IPS DF 6.9 (cell line): ENCODE measurements at regions not wholly inside any gene's neighbourhood (a gene's known extent, or its start where the extent isn't known, plus 50 kb on each side); places are given as distances from the start of the nearest gene placed in this dataset.
"Not testable (repeated sequence)": the region's sequence is repeated elsewhere in the genome, so short reads cannot be mapped to it uniquely, and the experiment has no call there.

Experiments used
- DNase-seq: peaks from one replicate; pipeline ENCODE4 v3.0.0-alpha.2; 2013; ENCODE audit warnings: low read depth, low spot score
- H3K27ac ChIP-seq: one replicate; pipeline ENCODE4 v1.5.1; 2013; ENCODE audit warnings: low read length, control low read depth
- H3K27me3 ChIP-seq: 2 replicates; pipeline ENCODE4 v1.6.1; 2013; ENCODE audit warnings: mild to moderate bottlenecking, low read length; ENCODE audit not compliant: control insufficient read depth, insufficient read depth
- H3K36me3 ChIP-seq: 2 replicates; pipeline ENCODE4 v1.6.1; 2013; ENCODE audit warnings: low read length; ENCODE audit not compliant: control insufficient read depth, insufficient read depth
- H3K4me1 ChIP-seq: 2 replicates; pipeline ENCODE4 v1.6.1; 2013; ENCODE audit warnings: low read length; ENCODE audit not compliant: control insufficient read depth, insufficient read depth
- H3K4me3 ChIP-seq: 2 replicates; pipeline ENCODE4 v1.5.1; 2013; ENCODE audit warnings: mild to moderate bottlenecking, low read length
- H3K9me3 ChIP-seq: 2 replicates; pipeline ENCODE4 v1.6.1; 2013; ENCODE audit warnings: low read length, inconsistent platforms; ENCODE audit not compliant: control insufficient read depth, insufficient read depth
- WGBS: extraction: QIAGEN DNeasy Blood & Tissue Kit; methylation state at CpG from one replicate; pipeline ENCODE4 v1.1.7; 2013; ENCODE audit warnings: mixed read lengths, missing lambda C conversion rate; ENCODE audit not compliant: insufficient read length, insufficient coverage; 5-methylcytosine and 5-hydroxymethylcytosine counted together

DNA sequence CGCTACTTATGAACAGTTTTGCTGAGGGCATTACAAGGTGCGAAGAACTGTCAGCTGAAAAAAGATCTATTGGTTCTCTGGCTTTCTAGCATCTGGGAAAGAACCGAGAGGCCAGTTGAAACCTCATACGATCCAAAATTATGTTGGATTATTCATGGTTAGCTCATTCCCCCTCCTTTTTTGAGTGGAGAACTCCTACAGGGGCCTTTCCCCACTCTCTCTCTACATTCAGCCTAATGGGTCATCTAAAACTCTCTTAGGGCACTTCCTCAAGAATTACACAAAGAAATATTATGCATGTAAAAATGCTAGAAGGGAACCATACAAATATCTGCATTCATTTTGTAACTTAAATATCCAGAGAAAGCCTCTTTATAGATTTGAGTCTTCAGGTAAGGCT is 358.2 kb downstream of the ADGRL2 start:
- no peak overlapping the region for H3K4me3 ChIP-seq
- H3K36me3 ChIP-seq = no peaks in the 10 kb centered on the region
- H3K27me3 ChIP-seq = peaks cover 2% of the 10 kb centered on the region; the same call in 1 of the 2 replicates
- no peak overlapping the region for H3K27ac ChIP-seq
- H3K9me3 ChIP-seq = no peaks in the 10 kb centered on the region
- WGBS = no CpG with 5 or more reads among the region's 4 CpGs
- DNase-seq = no peak
- H3K4me1 ChIP-seq = no peaks in the 10 kb centered on the region

DNA sequence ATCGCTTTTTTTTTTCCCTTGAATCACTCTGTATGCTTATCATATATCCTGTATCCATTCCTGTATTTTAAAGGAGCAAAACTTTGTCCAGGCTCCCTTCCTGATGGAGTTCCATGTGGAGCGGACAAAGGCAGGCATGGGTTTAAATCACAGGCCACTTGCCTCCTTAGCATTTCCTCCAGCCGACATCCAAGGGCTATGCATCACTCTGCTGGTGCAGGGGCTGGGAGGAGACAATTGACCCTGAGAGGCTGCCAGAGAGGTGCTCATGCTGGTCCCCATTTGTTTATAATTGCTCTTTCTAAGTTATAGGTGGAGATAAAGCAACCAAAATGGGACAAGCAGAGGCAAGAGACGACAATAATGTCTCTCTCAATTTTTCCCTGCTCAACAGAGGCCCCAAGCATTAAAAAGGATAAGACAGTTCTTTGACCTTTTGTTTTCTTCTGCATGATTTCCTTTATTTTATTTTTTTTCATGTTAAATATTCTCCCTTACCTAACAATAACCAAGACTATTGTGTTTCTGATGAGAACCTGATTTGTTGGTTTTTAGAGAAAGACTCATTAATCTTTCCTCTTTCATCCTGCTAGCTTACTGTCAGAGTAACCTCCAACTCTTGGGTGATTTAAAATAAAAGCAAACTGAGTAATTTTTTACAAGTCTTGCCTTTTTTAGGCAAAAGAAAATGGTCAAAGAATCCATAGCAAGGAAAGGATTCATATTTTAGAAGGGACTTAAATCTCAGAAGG is 353.7 kb downstream of the ADGRL2 start:
- H3K4me1 ChIP-seq = no peaks in the 10 kb centered on the region
- H3K36me3 ChIP-seq = no peaks in the 10 kb centered on the region
- peaks cover 2% of the 10 kb centered on the region; the same call in 1 of the 2 replicates for H3K27me3 ChIP-seq
- H3K4me3 ChIP-seq = no peak overlapping the region
- H3K27ac ChIP-seq = no peak overlapping the region
- no CpG with 5 or more reads among the region's 4 CpGs for WGBS
- no peaks in the 10 kb centered on the region for H3K9me3 ChIP-seq
- no peak for DNase-seq

DNA sequence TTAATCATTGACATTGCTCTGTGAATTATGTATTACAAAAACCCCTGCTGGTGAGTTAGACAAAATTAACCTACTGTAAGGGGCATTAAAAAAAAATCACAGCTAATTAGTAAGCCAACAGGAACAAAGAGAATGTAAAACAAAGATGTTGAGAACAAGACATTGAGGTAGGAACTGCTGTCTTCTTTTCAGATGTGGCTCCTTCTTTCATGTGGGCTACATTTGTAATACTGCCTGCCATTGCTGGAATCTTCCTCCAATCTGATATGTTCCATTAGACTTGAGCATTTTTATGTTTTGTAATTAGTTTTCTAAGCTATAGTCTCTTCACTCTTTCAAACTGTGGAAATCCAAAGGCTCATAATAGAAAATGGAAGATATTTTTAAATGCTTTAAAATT is 353.0 kb downstream of the ADGRL2 start:
- Histone ChIP-seq H3K27ac (no peak overlapping the region), H3K4me3 (no peak overlapping the region), H3K4me1 (no peaks in the 10 kb centered on the region), H3K36me3 (no peaks in the 10 kb centered on the region), H3K27me3 (peaks cover 2% of the 10 kb centered on the region; the same call in 1 of the 2 replicates), H3K9me3 (no peaks in the 10 kb centered on the region)
- DNase-seq = no peak

DNA sequence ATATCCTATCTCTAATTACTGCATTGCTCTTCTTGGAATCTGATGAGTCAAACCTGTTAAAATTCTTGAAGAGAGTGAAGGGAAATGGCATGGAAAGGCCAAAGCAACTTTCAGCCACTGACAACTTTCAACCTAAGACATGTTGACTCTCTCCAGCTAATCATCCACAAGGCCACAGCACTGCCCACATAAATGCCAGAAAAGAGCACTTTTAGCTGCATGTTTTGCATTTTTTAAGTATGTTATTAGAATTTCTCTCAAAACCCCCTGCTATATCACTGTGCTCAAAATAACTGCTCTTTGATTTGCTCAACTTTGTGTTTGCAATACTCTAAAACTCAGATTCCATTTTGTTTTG is 352.5 kb downstream of the ADGRL2 start:
- Histone ChIP-seq H3K27me3 (peaks cover 2% of the 10 kb centered on the region; the same call in 1 of the 2 replicates), H3K9me3 (no peaks in the 10 kb centered on the region), H3K36me3 (no peaks in the 10 kb centered on the region), H3K27ac (no peak overlapping the region), H3K4me3 (no peak overlapping the region), H3K4me1 (no peaks in the 10 kb centered on the region)
- DNase-seq = no peak

DNA sequence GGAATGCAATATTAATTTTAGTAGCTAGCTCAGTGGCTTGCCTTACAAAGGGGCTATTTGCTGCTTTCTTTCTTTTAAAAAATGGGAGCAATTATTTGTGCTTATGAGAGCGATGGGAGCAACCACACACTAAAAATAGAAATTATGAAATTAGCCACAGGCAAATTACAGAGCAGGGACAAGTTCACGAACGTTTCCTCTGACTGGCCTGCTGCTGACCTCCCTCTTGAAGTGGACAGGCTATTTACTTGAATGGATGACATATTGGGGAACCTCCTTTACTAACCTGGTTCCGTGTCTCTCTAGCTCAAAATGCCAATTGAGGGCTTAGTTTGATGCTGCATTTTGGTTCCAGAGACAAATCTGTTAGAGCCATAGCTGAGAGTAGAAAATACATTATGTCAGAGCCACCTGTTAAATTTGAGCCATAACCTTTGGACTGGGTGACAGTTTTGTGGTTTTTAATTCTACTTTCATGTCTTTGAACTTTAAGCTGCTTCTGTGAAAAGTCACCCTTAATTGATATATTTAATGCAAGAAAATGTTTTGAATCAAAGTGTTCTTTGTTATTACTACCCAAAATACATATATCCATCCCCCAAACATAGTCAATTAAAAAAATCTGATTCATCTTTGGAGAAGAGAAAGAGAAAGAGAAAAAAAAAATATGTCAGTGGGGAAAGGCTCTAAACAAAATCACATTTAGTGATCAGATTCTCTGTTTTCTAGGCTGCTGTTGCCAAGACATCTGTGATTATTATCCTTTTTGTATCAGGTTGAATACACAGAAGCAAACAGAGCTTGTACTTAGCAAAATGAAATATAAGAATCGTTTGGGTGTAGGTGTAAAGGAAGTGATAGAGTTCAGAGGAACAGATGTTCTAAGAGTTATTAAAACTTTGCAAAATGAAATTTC is 351.9 kb downstream of the ADGRL2 start:
- Histone ChIP-seq H3K4me1 (no peaks in the 10 kb centered on the region), H3K27ac (no peak overlapping the region), H3K9me3 (no peaks in the 10 kb centered on the region), H3K36me3 (no peaks in the 10 kb centered on the region), H3K4me3 (no peak overlapping the region), H3K27me3 (peaks cover 2% of the 10 kb centered on the region; the same call in 1 of the 2 replicates)
- no peak for DNase-seq
- WGBS = 100% methylated on average over 1 of the region's 5 CpGs

DNA sequence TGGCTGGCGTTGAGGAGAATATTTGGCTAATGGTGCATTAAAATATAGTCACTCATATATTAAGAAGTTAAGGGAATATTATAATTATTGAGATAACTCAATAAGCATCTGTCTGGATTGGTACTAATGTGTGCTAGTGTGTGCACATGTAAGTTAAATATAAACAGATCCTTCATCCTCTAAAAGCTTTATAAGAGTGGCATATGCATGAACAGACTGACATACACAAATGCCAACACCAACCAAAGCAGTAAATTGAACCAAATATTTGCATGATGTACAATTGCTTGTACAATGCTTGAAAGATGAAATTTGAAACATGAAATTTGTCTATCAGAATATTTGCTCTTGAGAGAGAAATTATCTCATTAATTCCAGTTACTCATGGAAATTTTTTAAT is 344.9 kb downstream of the ADGRL2 start:
- DNase-seq = no peak
- H3K36me3 ChIP-seq = no peaks in the 10 kb centered on the region
- H3K4me1 ChIP-seq = no peaks in the 10 kb centered on the region
- no peaks in the 10 kb centered on the region for H3K9me3 ChIP-seq
- H3K4me3 ChIP-seq = no peak overlapping the region
- H3K27me3 ChIP-seq = no peaks in the 10 kb centered on the region
- no CpG with 5 or more reads among the region's 1 CpG for WGBS
- no peak overlapping the region for H3K27ac ChIP-seq

DNA sequence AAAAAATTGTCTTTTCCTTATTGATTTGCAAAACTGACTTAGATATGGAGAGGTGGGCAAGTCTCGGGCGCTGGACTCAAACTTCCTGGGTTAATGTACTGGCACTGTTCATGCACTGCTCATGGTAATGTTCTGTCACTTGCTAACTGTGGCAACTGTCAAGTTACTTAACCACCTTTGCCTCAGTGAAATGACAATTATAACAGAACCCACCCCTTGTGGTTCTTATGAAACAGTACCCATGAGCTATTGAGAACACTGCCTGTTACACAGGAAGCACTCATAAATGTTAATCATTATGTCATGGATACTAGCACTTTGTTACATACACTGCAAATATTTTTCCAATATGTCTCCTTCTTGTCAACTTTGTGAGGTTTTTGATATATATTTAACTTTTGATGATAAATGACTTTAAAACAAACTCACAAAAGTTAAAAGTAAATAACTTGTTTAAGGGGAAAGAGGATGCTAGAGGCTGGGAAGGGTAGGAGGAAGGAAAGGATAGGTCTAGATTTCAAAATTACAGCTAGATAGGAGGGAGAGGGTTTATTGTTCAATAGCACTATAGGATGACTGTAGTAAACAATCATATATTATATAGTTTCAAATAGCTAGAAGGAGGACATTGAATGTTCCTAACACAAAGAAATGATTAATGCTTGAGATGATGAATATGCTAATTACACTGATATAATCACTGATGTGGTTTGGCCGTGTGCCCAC is 342.5 kb downstream of the ADGRL2 start:
- no CpG with 5 or more reads among the region's 3 CpGs for WGBS

DNA sequence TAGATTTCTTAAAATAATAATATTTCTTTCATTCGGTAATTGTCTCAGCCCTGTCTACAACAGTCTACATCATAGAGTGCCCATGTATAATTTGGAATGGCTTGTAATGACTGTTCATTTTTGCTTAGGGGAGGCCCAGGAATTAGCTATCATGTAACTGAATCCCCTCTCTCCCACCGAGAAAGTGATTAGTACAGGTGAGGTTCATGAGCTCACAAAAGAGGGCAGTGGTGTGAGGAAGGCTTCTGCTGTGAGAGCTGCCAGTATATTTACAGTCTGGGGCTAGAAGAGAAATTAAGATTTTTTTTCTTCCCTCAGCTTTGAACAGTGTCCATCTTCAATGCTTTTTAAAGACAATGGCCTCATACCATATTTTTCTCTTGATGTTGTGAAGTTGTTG is 340.7 kb downstream of the ADGRL2 start:
- WGBS = no CpG with 5 or more reads among the region's 2 CpGs
- no peaks in the 10 kb centered on the region for H3K36me3 ChIP-seq
- DNase-seq = no peak
- H3K27me3 ChIP-seq = no peaks in the 10 kb centered on the region
- no peaks in the 10 kb centered on the region for H3K4me1 ChIP-seq
- H3K9me3 ChIP-seq = no peaks in the 10 kb centered on the region
- H3K4me3 ChIP-seq = no peak overlapping the region
- H3K27ac ChIP-seq = no peak overlapping the region

More for the DNA sequence above, 342.5 kb downstream of the ADGRL2 start:
- DNase-seq = no peak
- H3K4me1 ChIP-seq = no peaks in the 10 kb centered on the region
- no peaks in the 10 kb centered on the region for H3K27me3 ChIP-seq
- no peaks in the 10 kb centered on the region for H3K36me3 ChIP-seq
- no peak overlapping the region for H3K27ac ChIP-seq
- no peak overlapping the region for H3K4me3 ChIP-seq
- H3K9me3 ChIP-seq = no peaks in the 10 kb centered on the region

DNA sequence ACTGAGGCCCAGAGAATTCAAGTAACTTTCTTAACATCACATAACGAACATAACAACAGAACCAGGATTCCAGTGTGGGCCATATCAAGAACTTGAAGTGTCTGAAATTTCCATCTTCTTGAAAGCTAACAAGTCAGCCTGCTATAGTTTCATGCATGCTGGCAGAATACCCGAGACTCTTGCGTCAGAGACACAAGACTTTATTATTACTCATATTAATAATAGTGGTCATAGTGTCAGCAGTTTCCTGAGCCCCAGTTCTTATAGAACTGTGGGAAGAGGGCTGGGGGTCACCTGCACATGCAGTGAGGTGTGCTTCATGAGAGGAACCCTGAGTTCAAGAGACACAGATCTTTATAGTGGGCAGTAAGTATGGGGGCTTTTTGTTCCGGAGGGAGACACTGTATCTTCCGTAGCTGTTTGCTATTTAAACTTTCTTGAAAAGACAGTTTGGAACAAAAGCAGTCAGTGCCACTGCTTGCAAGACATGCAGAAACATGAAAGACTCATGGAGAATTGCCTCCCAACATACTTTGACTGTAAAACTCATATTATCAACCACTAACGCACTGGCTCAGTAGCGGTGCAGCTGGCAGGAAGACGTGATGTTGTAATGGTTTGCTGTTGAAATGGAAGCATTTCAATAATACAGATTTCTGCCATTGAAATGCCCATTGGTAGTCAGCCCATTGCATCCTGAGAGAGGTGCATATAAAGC is 339.2 kb downstream of the ADGRL2 start:
- Histone ChIP-seq H3K27me3 (no peaks in the 10 kb centered on the region), H3K36me3 (no peaks in the 10 kb centered on the region), H3K4me3 (no peak overlapping the region), H3K9me3 (no peaks in the 10 kb centered on the region), H3K27ac (no peak overlapping the region), H3K4me1 (no peaks in the 10 kb centered on the region)
- no peak for DNase-seq
- no CpG with 5 or more reads among the region's 8 CpGs for WGBS

DNA sequence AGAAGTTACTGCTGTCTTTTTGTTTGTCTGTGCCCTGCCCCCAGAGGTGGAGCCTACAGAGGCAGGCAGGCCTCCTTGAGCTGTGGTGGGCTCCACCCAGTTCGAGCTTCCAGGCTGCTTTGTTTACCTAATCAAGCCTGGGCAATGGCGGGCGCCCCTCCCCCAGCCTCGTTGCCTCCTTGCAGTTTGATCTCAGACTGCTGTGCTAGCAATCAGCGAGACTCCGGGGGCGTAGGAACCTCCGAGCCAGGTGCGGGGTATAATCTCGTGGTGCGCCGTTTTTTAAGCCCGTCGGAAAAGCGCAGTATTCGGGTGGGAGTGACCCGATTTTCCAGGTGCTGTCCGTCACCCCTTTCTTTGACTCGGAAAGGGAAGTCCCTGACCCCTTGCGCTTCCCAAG is 335.6 kb downstream of the ADGRL2 start:
- not testable (repeated sequence) for H3K4me3 ChIP-seq, H3K27ac ChIP-seq

More for the DNA sequence above, 335.6 kb downstream of the ADGRL2 start:
- H3K4me1 ChIP-seq, H3K27me3 ChIP-seq, H3K9me3 ChIP-seq, H3K36me3 ChIP-seq, DNase-seq: not testable (repeated sequence)
- no CpG with 5 or more reads among the region's 20 CpGs for WGBS
